Activated CD8-positive, alpha-beta memory T cell treated with anti-CD3 and anti-CD28 coated beads, Interleukin-2, amount 10 ng/mL, durations not matched to agents 7 days and 5 days (primary cell): ENCODE measurements at regions not wholly inside any gene's neighbourhood (a gene's known extent, or its start where the extent isn't known, plus 50 kb on each side); places are given as distances from the start of the nearest gene placed in this dataset.

ENCODE experiments used
- ATAC-seq: fragments of 150-1000 bp; cut with Tn5 transposase; one replicate; pipeline ENCODE4 v1.10.0; 2021; ENCODE audit warnings: moderate library complexity
- CTCF ChIA-PET: fragments of 350-600 bp; sonication (Branson Sonifier 250); formaldehyde crosslinking; loops from one replicate; lab custom pipeline; 2021; ENCODE audit warnings: antibody characterized with exemption; lab: Charles Lee
- DNase-seq: peaks from one replicate; pipeline ENCODE4 v3.0.0-alpha.2; 2020
- H3K27ac Mint-ChIP-seq: one replicate; pipeline ENCODE4 v1.8.0; 2021; ENCODE audit warnings: mild to moderate bottlenecking, mixed read lengths
- H3K27me3 Mint-ChIP-seq: one replicate; pipeline ENCODE4 v1.8.0; 2021; ENCODE audit warnings: mixed read lengths
- H3K36me3 Mint-ChIP-seq: one replicate; pipeline ENCODE4 v1.8.0; 2021; ENCODE audit warnings: mild to moderate bottlenecking, mixed read lengths
- H3K4me1 Mint-ChIP-seq: one replicate; pipeline ENCODE4 v1.8.0; 2021; ENCODE audit warnings: mixed read lengths
- H3K4me3 Mint-ChIP-seq: one replicate; pipeline ENCODE4 v1.8.0; 2021; ENCODE audit warnings: mild to moderate bottlenecking, moderate library complexity, mixed read lengths
- H3K9me3 Mint-ChIP-seq: one replicate; pipeline ENCODE4 v1.8.0; 2022; ENCODE audit warnings: low read depth, mixed read lengths

GRCh38 chr10:117743509-117743908 is 201.0 kb downstream of the EMX2 start:
- Mint-ChIP-seq H3K36me3 (no peaks in the 10 kb centered on the region), H3K27ac (no peak overlapping the region), H3K27me3 (no peaks in the 10 kb centered on the region), H3K4me1 (no peaks in the 10 kb centered on the region), H3K4me3 (no peak overlapping the region), H3K9me3 (no peaks in the 10 kb centered on the region)
- no peak for DNase-seq
- CTCF ChIA-PET = no interaction called here
- ATAC-seq = no peak

- CTCF ChIA-PET = interaction anchor here (1.0 kb wide), 1 partner anchor 361 kb away, joined by 3 read pairs; no protein-coding TSS in a partner anchor
- DNase-seq (no peak), ATAC-seq (no peak)
- H3K4me1 Mint-ChIP-seq = no peaks in the 10 kb centered on the region
- H3K27ac Mint-ChIP-seq = no peak overlapping the region
- H3K9me3 Mint-ChIP-seq = no peaks in the 10 kb centered on the region
- no peaks in the 10 kb centered on the region for H3K36me3 Mint-ChIP-seq
- no peaks in the 10 kb centered on the region for H3K27me3 Mint-ChIP-seq
- no peak overlapping the region for H3K4me3 Mint-ChIP-seq
Observed at GRCh38 chr10:117745301-117745700, 202.8 kb downstream of the EMX2 start.

GRCh38 chr10:117746541-117747448 is 204.2 kb downstream of the EMX2 start:
- DNase-seq (no peak), ATAC-seq (no peak)
- CTCF ChIA-PET = no interaction called here
- Mint-ChIP-seq H3K9me3 (no peaks in the 10 kb centered on the region), H3K27me3 (no peaks in the 10 kb centered on the region), H3K36me3 (no peaks in the 10 kb centered on the region), H3K4me1 (no peaks in the 10 kb centered on the region), H3K27ac (no peak overlapping the region), H3K4me3 (no peak overlapping the region)

- Mint-ChIP-seq H3K4me3 (no peak overlapping the region), H3K27me3 (no peaks in the 10 kb centered on the region), H3K27ac (no peak overlapping the region), H3K36me3 (no peaks in the 10 kb centered on the region), H3K9me3 (no peaks in the 10 kb centered on the region), H3K4me1 (no peaks in the 10 kb centered on the region)
- no peak for DNase-seq
- no peak for ATAC-seq
- CTCF ChIA-PET = no interaction called here
Observed at GRCh38 chr10:117747636-117748035, 205.1 kb downstream of the EMX2 start.

GRCh38 chr10:117748058-117748457 is 205.5 kb downstream of the EMX2 start:
- H3K4me3 Mint-ChIP-seq = no peak overlapping the region
- ATAC-seq (no peak), DNase-seq (no peak)
- H3K9me3 Mint-ChIP-seq = no peaks in the 10 kb centered on the region
- no peak overlapping the region for H3K27ac Mint-ChIP-seq
- no peaks in the 10 kb centered on the region for H3K4me1 Mint-ChIP-seq
- CTCF ChIA-PET = no interaction called here
- no peaks in the 10 kb centered on the region for H3K27me3 Mint-ChIP-seq
- no peaks in the 10 kb centered on the region for H3K36me3 Mint-ChIP-seq

GRCh38 chr10:117750616-117751015 is 208.1 kb downstream of the EMX2 start:
- Mint-ChIP-seq H3K9me3 (no peaks in the 10 kb centered on the region), H3K36me3 (no peaks in the 10 kb centered on the region), H3K27me3 (no peaks in the 10 kb centered on the region), H3K4me1 (no peaks in the 10 kb centered on the region), H3K27ac (no peak overlapping the region), H3K4me3 (no peak overlapping the region)
- no peak for ATAC-seq
- CTCF ChIA-PET = no interaction called here
- DNase-seq = no peak

- Mint-ChIP-seq H3K4me1 (no peaks in the 10 kb centered on the region), H3K27ac (no peak overlapping the region), H3K9me3 (no peaks in the 10 kb centered on the region), H3K27me3 (no peaks in the 10 kb centered on the region), H3K36me3 (no peaks in the 10 kb centered on the region), H3K4me3 (no peak overlapping the region)
- DNase-seq (no peak), ATAC-seq (no peak)
- CTCF ChIA-PET = no interaction called here
Observed at GRCh38 chr10:117751259-117751658, 208.7 kb downstream of the EMX2 start.

GRCh38 chr10:117752103-117752502 is 209.6 kb downstream of the EMX2 start:
- H3K27ac Mint-ChIP-seq = no peak overlapping the region
- no peaks in the 10 kb centered on the region for H3K4me1 Mint-ChIP-seq
- no peak overlapping the region for H3K4me3 Mint-ChIP-seq
- H3K36me3 Mint-ChIP-seq = no peaks in the 10 kb centered on the region
- no peak for ATAC-seq
- CTCF ChIA-PET = no interaction called here
- no peak for DNase-seq
- H3K9me3 Mint-ChIP-seq = no peaks in the 10 kb centered on the region
- no peaks in the 10 kb centered on the region for H3K27me3 Mint-ChIP-seq

- Mint-ChIP-seq H3K27ac (no peak overlapping the region), H3K9me3 (no peaks in the 10 kb centered on the region), H3K27me3 (no peaks in the 10 kb centered on the region), H3K4me3 (no peak overlapping the region), H3K4me1 (no peaks in the 10 kb centered on the region), H3K36me3 (no peaks in the 10 kb centered on the region)
- ATAC-seq (no peak), DNase-seq (no peak)
- CTCF ChIA-PET = interaction anchor here (1.4 kb wide), 1 partner anchor 258 kb away, joined by 3 read pairs; no protein-coding TSS in a partner anchor
Observed at GRCh38 chr10:117754770-117755658, 212.5 kb downstream of the EMX2 start.

GRCh38 chr10:117755659-117756014 is 213.1 kb downstream of the EMX2 start:
- DNase-seq = no peak
- ATAC-seq = no peak
- Mint-ChIP-seq H3K9me3 (no peaks in the 10 kb centered on the region), H3K27me3 (no peaks in the 10 kb centered on the region), H3K36me3 (no peaks in the 10 kb centered on the region), H3K4me1 (no peaks in the 10 kb centered on the region), H3K27ac (no peak overlapping the region), H3K4me3 (no peak overlapping the region)
- CTCF ChIA-PET = no interaction called here

GRCh38 chr10:117757086-117757720 is 214.7 kb downstream of the EMX2 start:
- Mint-ChIP-seq H3K4me3 (no peak overlapping the region), H3K9me3 (no peaks in the 10 kb centered on the region), H3K36me3 (no peaks in the 10 kb centered on the region), H3K4me1 (no peaks in the 10 kb centered on the region), H3K27me3 (no peaks in the 10 kb centered on the region), H3K27ac (no peak overlapping the region)
- ATAC-seq (no peak), DNase-seq (no peak)
- CTCF ChIA-PET = interaction anchor here (1.5 kb wide), 1 partner anchor 14 kb away, joined by 3 read pairs; no protein-coding TSS in a partner anchor

GRCh38 chr10:117759266-117759665 is 216.7 kb downstream of the EMX2 start:
- Mint-ChIP-seq H3K27ac (no peak overlapping the region), H3K4me1 (no peaks in the 10 kb centered on the region), H3K4me3 (no peak overlapping the region), H3K9me3 (no peaks in the 10 kb centered on the region), H3K27me3 (no peaks in the 10 kb centered on the region), H3K36me3 (no peaks in the 10 kb centered on the region)
- no peak for DNase-seq
- CTCF ChIA-PET = no interaction called here
- no peak for ATAC-seq

- DNase-seq (no peak), ATAC-seq (no peak)
- H3K9me3 Mint-ChIP-seq = no peaks in the 10 kb centered on the region
- no peaks in the 10 kb centered on the region for H3K36me3 Mint-ChIP-seq
- CTCF ChIA-PET = no interaction called here
- no peaks in the 10 kb centered on the region for H3K27me3 Mint-ChIP-seq
- H3K27ac Mint-ChIP-seq = no peak overlapping the region
- H3K4me3 Mint-ChIP-seq = no peak overlapping the region
- H3K4me1 Mint-ChIP-seq = no peaks in the 10 kb centered on the region
Observed at GRCh38 chr10:117761695-117762094, 219.1 kb downstream of the EMX2 start.
